ENCODE measurements at regions not wholly inside any gene's neighbourhood (a gene's known extent, or its start where the extent isn't known, plus 50 kb on each side); places are given as distances from the start of the nearest gene placed in this dataset.

- Histone ChIP-seq H3K4me1 (ENCODE audit: control insufficient read depth, insufficient read depth, low read length) (no peaks in the 10 kb centered on the region), H3K36me3 (ENCODE audit: control insufficient read depth in 2 of 2, insufficient read depth in 1 of 2, low read length in 2 of 2) (no peaks in the 10 kb centered on the region), H3K4me3 (ENCODE audit: low read depth, low read length) (no peak overlapping the region), H3K27ac (ENCODE audit: extremely low read depth, low read depth, low read length) (no peak overlapping the region), H3K9me3 (ENCODE audit: control insufficient read depth, insufficient read depth, low read depth, low read length) (no peaks in the 10 kb centered on the region)
- POLR2A ChIA-PET = no interaction called here
- TF ChIP-seq ZNF248 (tag by site-specific recombination; IDR thresholded peaks at IDR 0.05) (no peak), MEIS1 (CRISPR knock-in tag; IDR thresholded peaks at IDR 0.05; ENCODE audit: borderline replicate concordance) (no peak), HOXD13 (CRISPR knock-in tag; IDR thresholded peaks at IDR 0.05; ENCODE audit: borderline replicate concordance) (no peak), YY2 (tag by site-specific recombination; IDR thresholded peaks at IDR 0.05) (no peak), ZNF629 (tag by site-specific recombination; IDR thresholded peaks at IDR 0.05) (no peak), REST (tag by site-specific recombination; IDR thresholded peaks at IDR 0.05) (no peak), ZNF558 (tag by site-specific recombination; IDR thresholded peaks at IDR 0.05) (no peak)
- CTCF ChIA-PET = no interaction called here
Observed at GRCh38 chr13:58666331-58666730, 1034.8 kb downstream of the PCDH17 start.

- Histone ChIP-seq H3K9me3 (ENCODE audit: control insufficient read depth, insufficient read depth, low read depth, low read length) (no peaks in the 10 kb centered on the region), H3K4me1 (ENCODE audit: control insufficient read depth, insufficient read depth, low read length) (no peaks in the 10 kb centered on the region), H3K27ac (ENCODE audit: extremely low read depth, low read depth, low read length) (no peak overlapping the region), H3K36me3 (ENCODE audit: control insufficient read depth in 2 of 2, insufficient read depth in 1 of 2, low read length in 2 of 2) (no peaks in the 10 kb centered on the region), H3K4me3 (ENCODE audit: low read depth, low read length) (no peak overlapping the region)
- POLR2A ChIA-PET = no interaction called here
- TF ChIP-seq HOXD13 (CRISPR knock-in tag; IDR thresholded peaks at IDR 0.05; ENCODE audit: borderline replicate concordance) = no peak
- TF ChIP-seq ZBTB11 (tag by site-specific recombination; conservative IDR thresholded peaks at IDR 0.05; ENCODE audit: low read depth) = no peak
- TF ChIP-seq, protein P1, sequence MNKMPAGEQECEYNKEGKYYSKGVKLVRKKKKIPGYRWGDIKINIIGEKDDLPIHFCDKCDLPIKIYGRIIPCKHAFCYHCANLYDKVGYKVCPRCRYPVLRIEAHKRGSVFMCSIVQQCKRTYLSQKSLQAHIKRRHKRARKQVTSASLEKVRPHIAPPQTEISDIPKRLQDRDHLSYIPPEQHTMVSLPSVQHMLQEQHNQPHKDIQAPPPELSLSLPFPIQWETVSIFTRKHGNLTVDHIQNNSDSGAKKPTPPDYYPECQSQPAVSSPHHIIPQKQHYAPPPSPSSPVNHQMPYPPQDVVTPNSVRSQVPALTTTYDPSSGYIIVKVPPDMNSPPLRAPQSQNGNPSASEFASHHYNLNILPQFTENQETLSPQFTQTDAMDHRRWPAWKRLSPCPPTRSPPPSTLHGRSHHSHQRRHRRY (tag by site-specific recombination; IDR thresholded peaks at IDR 0.05) = no peak
- no peak for TF ChIP-seq ZNF510 (tag by site-specific recombination; IDR thresholded peaks at IDR 0.05; ENCODE audit: insufficient replicate concordance)
- TF ChIP-seq, protein P2, sequence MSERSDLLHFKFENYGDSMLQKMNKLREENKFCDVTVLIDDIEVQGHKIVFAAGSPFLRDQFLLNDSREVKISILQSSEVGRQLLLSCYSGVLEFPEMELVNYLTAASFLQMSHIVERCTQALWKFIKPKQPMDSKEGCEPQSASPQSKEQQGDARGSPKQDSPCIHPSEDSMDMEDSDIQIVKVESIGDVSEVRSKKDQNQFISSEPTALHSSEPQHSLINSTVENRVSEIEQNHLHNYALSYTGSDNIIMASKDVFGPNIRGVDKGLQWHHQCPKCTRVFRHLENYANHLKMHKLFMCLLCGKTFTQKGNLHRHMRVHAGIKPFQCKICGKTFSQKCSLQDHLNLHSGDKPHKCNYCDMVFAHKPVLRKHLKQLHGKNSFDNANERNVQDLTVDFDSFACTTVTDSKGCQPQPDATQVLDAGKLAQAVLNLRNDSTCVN (tag by site-specific recombination; optimal IDR thresholded peaks at IDR 0.05) = no peak
- CTCF ChIA-PET = no interaction called here
Observed at GRCh38 chr13:58667096-58667495, 1035.6 kb downstream of the PCDH17 start.

GRCh38 chr13:58680115-58680514, 1048.6 kb downstream of the PCDH17 start:
- no peaks in the 10 kb centered on the region for H3K36me3 ChIP-seq (ENCODE audit: control insufficient read depth in 2 of 2, insufficient read depth in 1 of 2, low read length in 2 of 2)
- H3K4me1 ChIP-seq (ENCODE audit: control insufficient read depth, insufficient read depth, low read length) = no peaks in the 10 kb centered on the region
- H3K4me3 ChIP-seq (ENCODE audit: low read depth, low read length) = no peak overlapping the region
- no peaks in the 10 kb centered on the region for H3K9me3 ChIP-seq (ENCODE audit: control insufficient read depth, insufficient read depth, low read depth, low read length)
- ChIA-PET POLR2A (no interaction called here), CTCF (no interaction called here)
- no peak overlapping the region for H3K27ac ChIP-seq (ENCODE audit: extremely low read depth, low read depth, low read length)
- no peak for TF ChIP-seq ZBTB7A (tag by site-specific recombination; IDR thresholded peaks at IDR 0.05; ENCODE audit: low read depth)
- TF ChIP-seq ZNF16 (tag by site-specific recombination; IDR thresholded peaks at IDR 0.05; ENCODE audit: low read depth) = no peak
- no peak for TF ChIP-seq ZNF175 (tag by site-specific recombination; IDR thresholded peaks at IDR 0.05)
- no peak for TF ChIP-seq ELK4 (IDR thresholded peaks at IDR 0.05; ENCODE audit: borderline replicate concordance, low read depth, low read length)
- TF ChIP-seq ZFP69B (tag by site-specific recombination; IDR thresholded peaks at IDR 0.05) = no peak

Measured in HEK293 (cell line).